ENCODE measurements at regions not wholly inside any gene's neighbourhood (a gene's known extent, or its start where the extent isn't known, plus 50 kb on each side); places are given as distances from the start of the nearest gene placed in this dataset.

DNA sequence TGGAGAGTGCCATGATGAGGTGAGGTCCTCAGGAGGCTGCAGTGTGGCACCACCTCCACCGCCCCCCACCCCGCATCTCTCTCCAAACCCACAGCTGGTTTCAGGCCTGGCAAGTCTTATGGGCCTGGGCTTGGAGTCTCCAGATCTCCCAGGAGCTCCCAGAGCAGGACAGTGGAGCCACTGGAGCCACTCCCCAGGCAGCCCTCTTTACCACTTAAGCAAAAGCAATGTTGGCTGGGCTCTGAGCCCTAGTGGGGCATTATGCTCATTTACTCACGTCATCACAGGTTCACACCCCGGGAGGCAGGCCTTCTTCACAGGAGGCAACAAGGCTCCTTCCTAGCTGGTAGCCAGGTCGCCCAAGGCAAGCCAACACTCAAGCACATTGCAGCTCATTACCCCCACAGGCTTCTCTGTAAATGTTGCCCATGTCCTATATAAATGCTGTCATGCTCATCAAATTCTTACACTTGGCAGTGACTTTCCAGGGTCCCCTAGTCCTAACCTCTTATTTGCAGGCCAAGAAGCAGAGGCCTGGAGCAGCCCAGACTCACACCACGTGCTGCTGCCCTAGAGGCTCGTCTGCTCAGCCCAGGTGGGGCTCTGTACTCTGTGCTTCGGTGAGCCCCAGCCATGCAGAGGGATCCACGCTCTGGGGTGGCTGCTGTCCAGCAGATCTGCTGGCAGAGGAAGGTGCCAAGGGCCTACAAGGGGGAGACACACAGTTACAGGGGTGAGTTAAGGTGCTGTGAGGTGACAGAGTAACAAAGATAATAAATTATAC lies 459.3 kb downstream of the MATN1 start:
- DNase-seq (ENCODE audit: low read depth in 3 of 3, low spot score in 2 of 3) = no peak

DNA sequence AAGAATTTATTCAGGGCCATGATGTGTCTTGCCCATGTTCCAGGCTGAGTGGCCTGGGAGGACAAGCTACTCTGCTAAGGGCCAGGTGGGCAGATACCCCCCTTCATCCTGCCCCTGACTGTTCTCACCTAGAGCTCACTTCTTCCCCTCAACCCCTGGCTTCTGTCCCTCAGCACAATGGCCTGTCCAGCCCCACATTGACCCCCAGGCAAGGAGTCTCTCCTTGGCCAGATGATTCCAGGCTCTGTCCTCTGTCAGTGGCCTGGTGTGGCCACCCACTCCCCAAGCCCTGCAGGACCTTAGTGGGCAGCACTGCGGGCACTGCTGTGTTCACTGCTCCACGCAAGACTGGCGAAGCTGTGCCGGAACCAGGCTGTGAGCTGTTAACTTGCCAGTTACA lies 460.0 kb downstream of the MATN1 start:
- DNase-seq (ENCODE audit: low read depth in 3 of 3, low spot score in 2 of 3) = no peak

DNA sequence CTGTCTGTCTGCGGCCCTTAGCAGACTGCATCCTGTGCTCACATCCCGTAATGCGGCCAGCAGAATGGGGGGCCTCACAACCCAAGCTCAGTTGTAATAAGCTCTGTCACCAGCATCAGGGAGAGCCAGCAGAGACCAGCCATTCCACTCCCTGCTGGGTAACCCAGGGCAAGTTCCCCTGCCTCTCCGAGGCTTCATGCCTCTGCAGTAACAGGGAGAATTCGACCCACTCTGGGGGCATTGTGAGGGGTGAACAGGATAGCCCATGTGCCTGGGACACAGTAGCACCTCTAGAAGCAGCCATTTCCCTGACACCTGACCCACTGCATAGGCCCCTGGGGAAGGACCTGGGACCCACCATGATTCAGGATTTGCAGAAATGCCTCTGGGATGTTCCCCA lies 461.2 kb downstream of the MATN1 start:
- DNase-seq (ENCODE audit: low read depth in 3 of 3, low spot score in 2 of 3) = no peak

DNA sequence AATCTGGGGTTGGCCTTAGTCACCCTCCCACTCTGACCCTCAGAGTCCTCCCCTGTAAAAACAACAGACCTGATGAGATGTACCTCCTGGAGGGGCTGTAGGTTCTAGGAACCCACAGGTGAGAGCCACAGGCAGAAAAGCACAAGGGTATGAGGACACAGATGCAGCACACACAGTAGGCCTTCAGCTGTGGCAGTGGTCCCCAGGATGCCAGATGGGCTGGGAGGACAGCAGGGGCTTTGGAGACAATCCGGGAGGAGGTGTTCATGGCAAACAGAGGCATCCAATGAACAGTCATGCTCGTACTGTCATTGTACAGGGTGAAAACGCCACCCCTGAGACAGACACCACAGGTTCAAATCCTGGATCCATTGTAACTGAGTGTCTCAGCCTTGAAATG lies 463.1 kb downstream of the MATN1 start:
- no peak for DNase-seq (ENCODE audit: low read depth in 3 of 3, low spot score in 2 of 3)

DNA sequence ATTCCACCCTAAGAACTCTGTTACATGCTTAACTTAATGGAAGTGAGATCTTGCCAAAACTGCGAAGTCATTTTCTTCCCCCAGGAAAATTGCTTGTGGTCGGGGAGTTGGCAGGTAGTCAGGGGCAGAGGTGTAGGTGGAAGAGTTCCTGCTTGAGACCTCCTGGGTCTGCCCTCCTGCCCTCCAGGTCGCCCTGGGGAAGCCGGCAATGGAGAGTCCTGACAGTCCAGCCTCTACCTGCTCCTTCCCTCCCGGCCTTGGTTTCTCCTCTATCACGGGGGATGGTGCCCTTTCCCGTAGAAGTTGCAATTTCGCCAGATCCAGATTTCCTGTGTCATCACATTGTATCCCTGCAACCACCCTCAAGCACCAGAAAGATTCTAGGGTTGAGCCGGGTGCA lies 463.8 kb downstream of the MATN1 start:
- DNase-seq (ENCODE audit: low read depth in 3 of 3, low spot score in 2 of 3) = no peak

DNA sequence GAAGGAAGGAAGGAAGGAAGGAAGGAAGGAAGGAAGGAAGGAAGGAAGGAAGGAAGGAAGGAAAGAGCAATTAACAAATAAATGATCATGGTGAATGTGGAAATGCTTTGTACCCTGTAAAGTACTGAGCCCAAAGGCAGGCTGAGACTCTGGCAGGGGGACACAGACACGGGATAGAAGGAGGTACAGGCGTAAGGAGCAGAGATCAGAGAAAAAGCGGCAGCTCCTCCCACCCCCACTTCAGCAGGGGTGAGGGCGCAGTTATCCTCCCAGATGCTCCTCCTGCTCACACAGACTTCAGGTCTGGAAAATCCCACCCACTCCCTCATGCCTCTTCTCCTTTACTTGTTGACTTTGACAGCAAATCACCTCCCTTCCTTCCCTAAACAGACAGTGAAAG lies 464.5 kb downstream of the MATN1 start:
- no peak for DNase-seq (ENCODE audit: low read depth in 3 of 3, low spot score in 2 of 3)

DNA sequence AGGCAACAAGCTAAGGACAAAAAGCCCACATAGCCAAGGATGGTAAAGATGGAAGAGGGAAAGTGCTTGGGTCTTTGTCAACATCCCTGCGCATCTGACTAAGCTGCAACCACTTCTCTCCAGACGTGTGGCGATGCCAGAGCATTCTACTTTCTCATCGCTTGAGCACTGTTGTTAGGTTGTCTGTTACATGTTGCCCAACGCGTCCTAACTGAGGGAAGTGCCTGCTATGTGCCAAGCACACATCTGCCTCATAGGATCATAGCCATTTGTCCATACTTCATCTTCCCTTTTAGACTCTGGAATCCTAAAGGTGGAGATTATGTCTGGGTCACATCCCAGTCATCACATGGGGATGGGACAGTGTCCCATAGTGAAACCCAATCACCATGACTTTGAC lies 464.9 kb downstream of the MATN1 start:
- DNase-seq (ENCODE audit: low read depth in 3 of 3, low spot score in 2 of 3) = no peak

DNA sequence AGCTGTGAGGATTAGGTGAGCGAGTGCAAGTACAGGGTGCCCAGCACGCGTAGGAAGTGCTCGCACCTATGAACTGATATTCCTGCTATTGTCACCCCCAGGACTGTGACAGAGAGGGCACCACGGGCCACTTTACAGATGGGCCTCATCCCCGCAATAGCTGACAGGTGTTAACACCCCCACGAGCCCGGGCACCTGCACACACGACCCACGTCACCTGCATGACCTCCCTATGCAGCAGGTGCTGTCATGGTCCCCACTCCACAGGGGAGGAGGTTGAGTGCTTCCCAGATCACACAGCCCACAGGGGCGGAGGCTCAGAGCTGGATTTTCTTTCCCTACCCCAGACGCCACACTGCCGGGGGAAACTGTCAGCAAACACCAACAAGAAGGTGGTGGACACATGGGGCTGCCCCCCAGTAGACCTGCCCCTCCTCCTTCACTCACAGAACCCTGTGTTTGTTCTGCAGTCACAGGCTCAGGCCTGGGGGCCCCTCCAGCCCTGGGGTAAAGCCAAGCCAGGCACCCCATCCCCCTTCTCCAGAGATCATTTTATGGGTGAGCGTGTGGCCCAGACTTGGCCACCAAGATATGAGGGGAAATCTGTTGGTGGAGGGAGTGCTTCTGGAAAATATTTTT lies 465.5 kb downstream of the MATN1 start:
- DNase-seq (ENCODE audit: low read depth in 3 of 3, low spot score in 2 of 3) = no peak

DNA sequence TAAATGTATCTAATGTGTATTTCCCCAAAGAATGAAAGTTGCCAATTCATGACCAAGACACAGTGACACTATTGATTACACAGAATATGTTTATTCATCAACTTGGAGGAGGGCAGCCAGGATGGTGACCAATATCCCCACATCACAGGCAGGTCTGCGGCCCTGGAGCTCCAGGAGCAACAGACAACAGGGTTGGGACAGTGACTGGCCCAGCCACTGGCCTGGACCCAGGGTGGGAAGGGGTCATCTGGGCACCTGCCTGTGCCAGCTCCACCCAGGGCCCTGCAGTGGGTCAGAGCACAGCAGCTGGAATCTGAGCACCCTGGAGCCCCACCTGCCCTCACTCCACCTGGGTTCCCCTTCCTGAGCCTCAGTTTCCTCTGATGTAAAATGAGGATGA lies 466.1 kb downstream of the MATN1 start:
- DNase-seq (ENCODE audit: low read depth in 3 of 3, low spot score in 2 of 3) = no peak

DNA sequence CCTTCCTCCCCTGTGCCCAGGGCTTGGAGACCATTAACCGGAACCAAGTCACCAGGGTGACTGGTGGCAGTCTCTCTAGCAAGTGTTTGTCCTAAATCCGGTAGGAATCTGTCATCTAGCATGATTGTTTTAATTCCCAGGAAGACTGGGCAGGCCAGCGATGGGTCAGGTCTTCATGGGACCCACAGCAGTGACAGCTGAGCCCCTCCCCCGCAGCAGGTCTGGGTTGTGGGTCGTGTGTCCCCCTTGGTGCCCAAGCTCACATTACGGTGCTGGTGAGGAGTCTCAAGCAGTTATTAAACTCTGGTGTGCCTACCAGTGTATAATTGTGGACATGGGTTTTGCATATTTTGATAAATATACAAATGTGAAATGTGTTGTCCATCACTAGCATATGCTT lies 466.5 kb downstream of the MATN1 start:
- no peak for DNase-seq (ENCODE audit: low read depth in 3 of 3, low spot score in 2 of 3)

DNA sequence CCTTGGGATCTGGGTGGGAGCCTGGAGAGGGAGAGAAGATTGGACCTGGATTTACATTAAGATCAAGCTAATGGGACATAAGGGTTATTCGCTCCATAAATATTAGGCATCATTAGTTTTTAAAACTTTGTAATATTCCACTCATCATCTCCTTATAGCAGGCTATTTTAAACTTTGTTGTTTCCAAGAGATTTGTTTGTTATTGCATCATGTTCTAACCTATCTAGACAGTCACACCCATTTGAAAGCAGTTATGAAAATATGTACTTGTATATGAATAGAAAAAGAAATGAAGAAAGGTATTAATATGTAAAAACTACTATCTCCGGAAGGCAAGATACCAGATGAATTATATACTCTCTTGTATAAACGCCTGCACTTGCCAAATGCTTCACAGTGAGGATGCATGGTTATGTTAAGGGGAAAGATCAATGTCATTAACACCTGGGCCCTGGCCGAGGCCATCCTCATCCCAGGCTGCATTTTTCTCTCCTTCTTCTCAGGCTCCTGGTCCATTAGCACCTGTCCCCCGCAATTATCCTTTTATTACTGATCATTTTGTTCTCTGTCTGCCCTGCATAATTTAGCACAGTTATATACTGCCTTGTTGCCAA lies 468.2 kb downstream of the MATN1 start:
- no peak for DNase-seq (ENCODE audit: low read depth in 3 of 3, low spot score in 2 of 3)

DNA sequence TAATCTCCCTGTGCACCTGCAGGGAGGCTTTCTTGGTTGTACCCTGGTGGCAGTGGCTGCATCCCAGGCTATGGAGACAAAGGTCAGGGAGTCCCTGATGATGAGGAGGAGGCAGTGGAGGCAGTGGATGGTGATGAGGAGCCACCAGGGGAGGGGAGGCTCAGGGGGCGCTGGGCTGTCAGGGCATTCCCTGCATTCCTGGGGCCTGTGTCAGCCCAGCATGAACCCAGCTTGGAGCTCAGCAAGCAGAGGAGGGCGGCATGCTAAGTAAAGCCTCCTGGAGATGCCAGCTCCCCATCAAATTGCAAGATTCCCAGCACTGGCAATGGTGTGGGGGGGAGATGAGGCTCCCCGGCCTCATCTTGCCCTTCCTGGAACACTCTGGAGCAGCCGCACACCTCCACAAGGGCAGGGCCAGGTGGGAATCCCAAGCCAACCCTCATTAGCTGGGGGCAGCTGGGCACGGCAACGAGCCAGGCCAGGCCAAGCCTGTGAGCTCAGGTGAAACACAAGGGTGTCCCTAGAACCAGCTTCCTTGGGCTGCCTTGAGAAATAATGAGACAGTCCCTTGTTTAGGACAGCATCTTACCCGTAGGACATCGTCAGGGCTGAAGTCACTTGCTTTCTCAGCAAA lies 469.5 kb downstream of the MATN1 start:
- no peak for DNase-seq (ENCODE audit: low read depth in 3 of 3, low spot score in 2 of 3)

DNA sequence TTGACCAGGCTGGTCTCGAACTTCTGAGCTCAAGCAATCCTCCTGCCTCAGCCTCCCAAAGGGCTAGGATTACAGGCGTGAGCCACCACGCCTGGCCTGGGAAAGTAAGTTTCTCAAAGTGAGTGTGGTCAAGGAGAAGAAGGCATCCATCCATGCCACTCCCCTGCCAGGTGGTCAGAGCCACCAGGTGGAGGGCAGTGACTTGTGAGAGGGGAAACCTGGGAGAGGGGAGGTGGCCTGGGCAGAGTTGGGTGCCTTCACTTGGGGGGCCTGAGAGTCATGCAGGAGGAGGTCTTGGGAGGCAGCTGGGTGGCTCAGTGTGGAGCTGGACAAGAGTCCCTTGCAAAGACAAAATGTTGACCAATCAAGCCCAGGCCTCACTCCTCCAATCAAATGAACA lies 470.0 kb downstream of the MATN1 start:
- DNase-seq (ENCODE audit: low read depth in 3 of 3, low spot score in 2 of 3) = no peak

DNA sequence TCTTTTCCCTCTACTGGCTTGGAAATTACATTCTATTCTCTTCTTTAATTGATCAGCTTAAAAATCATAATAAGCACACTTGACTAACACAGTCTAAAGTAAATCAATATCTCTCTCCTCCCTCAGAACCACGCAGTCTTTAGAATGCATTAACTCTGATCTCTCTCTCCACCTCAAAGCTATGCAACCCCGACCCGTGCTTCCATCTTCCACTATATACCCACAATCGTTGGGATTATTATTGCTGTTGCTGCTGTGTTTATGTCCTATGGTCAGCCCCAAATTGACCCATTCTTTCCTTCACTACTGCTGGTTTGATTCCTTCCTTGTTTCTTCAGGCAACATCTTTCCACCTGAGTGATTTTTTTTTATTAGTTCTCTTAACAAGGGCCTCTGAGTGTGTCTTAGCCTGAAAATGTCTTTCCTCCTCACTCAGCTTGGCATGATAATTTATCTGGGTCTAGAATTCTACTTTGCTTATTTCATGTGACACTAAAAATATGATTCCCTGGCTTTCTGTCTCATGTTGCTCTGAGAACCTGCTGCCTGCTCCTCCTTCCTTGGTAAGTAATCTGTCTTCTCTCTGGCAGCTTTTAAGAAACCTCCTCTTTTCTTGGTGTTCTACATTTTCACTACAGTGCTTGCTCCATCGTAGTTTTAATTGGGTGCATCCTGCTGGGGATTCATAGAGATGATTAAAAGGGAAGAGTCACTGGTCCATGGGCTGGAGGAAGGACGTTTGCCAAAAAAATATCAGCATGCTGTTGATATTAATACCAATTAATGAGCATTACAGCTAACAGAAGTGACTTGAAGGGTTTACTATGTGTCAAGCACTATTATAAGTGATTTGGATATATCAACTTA lies 472.2 kb downstream of the MATN1 start:
- no peak for DNase-seq (ENCODE audit: low read depth in 3 of 3, low spot score in 2 of 3)

DNA sequence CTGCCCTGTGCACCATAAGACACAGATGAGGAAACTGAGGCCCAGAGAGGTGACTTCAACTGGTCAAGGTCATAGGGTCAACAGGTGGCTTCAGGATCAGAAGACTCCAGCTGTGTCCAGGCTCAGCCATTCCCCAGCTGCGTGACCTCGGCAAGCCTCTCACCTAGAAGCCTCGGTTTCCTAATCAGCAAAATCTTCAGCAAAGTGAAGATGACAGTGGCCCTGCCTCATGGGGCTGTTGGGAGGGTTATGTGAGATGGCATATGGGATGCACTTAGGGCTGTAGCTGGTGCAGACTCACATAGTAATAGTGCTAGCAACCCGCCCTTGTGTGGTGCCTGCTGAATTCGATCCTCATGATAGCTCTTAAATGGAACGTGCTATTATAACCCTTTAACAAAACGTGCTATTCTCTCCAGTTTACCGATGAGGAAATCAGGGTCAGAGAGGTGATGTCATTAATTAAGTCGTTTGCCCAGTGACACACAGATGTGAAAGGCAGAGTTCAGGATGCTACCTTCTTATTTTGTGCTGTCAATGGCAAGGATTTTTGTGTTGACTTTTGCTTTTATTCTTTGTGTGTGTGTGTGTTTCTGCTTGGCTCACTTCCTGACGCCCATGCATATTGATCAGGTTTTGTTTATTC lies 472.9 kb downstream of the MATN1 start:
- no peak for DNase-seq (ENCODE audit: low read depth in 3 of 3, low spot score in 2 of 3)

DNA sequence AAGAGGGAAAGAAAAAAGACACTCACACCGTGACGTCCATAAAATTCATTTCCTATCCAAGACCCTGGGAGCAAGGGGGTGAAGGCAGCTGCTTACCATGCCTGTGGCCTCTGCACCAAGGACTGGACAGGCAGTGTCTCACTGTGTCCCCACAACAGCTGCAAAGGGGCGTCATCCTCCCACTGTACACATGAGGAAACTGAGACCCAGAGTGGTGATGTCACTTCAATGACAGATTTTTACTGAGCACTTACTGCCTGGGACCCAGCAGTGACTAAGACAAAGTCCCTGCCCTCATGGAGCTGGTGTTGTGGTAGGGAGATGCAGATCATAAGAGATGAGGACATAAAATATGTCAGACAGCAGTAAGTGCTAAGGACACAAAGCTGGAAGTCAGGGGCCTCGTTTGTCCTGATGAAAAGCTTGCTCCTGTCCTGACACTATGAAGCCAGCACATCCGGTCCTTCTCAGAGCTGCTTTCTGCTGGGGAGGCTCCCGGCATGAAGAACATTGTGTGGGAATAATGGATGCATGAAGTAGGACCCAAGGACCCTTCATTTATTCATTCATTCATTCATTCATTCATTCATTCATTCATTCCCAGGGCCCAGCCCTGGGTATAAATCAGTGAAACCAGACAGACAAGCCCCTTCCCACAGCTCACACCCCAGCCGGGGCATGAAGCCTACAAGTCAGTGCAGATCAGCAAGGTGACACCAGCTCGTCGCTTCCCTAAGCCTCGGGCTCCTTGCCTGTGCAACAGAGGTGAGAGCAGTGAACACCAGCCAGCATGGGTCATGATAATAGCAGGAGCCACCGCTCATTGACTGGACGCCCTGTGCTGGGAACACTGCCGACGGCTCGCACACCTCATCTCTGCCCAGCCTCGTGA lies 473.7 kb downstream of the MATN1 start:
- DNase-seq (ENCODE audit: low read depth in 3 of 3, low spot score in 2 of 3) = no peak

DNA sequence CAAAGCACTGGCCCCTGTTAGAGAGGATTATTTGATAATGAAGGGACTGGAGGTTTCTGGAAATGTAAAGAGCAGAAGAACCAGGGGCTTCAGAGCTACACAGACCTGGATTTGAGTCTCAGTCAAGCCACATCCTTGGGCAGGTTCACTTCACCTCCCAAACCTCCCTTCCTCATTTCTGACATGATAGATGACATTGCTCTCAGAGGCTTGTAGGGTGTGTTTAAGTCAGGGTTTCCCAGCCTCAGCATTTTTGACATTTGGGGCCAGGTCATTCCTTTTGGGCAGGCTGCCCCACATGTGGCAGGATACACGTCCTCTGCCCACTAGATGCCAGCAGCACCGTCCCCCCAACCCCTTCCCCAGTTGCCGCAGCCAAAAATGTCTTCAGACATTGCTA lies 474.6 kb downstream of the MATN1 start:
- DNase-seq (ENCODE audit: low read depth in 3 of 3, low spot score in 2 of 3) = no peak

DNA sequence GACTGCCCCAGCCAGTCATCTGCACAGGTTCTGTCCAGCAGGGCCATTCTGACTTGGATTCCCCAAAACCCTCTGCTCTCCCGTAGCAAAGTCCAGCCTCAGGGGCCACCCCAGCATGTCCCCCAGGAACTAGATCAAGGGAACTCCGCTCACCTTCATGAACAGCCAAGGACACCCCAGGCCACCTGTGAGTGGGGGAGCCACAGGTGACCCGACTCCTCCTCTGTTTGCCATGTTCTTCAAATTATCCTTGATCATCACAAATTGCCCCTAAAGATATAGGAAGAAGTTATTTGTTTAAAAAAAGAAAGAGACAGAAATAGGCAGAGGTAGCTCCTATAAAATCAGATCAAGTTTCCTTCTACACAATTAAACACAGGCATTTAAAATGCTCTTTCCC lies 475.0 kb downstream of the MATN1 start:
- DNase-seq (ENCODE audit: low read depth in 3 of 3, low spot score in 2 of 3) = no peak

DNA sequence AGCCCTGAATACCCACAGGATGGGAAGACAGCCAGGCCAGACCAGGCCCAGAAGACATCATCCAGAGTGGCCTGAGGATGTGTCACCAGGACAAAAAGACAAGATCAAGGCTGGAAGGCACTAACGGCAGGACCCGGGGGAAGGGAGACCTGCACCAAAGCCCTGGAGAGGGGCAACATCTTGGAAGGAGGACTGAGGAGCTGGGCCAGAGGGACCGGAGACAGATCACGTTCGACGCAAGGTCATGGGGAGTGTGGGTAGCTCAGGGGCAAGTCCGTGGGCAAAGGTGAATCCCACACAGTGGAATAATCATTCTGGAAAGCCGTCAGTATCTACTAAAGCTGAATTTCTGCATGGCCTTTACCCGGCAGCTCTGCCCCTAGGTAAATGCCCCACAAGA lies 478.6 kb downstream of the MATN1 start:
- DNase-seq (ENCODE audit: low read depth in 3 of 3, low spot score in 2 of 3) = no peak
